ENCODE measurements at regions not wholly inside any gene's neighbourhood (a gene's known extent, or its start where the extent isn't known, plus 50 kb on each side); places are given as distances from the start of the nearest gene placed in this dataset.
A peak's percentile ranks its signal among the peaks of the same experiment; 100 is the strongest.

DNA sequence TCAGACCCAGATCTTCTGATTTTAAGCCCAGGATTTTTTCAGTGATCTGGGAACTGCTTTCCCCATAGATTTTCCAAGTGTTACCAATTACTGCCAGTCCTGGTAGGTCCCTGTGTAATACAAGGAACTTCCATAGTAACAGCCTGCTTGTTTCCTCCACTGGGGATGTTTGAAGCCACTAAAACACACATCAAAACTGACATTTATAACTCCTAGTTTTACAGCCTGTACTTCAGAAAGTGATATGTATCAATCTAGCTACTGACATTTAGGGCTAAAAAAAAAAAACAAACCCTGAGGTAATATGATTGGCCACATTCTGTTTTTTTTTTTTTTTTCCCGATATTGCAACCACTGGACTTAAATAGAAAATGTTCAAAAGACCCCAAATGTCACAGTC, 166.9 kb upstream of the SP4 start:
- Mint-ChIP-seq H3K36me3 (ENCODE audit: low read depth) (no peaks in the 10 kb centered on the region), H3K27ac (no peak overlapping the region), H3K4me3 (no peak overlapping the region), H3K27me3 (no peaks in the 10 kb centered on the region), H3K4me1 (peaks cover 14% of the 10 kb centered on the region), H3K9me3 (no peaks in the 10 kb centered on the region)
- ChIA-PET POLR2A (interaction anchor here (1.5 kb wide), 1 partner anchor 92 kb away, joined by 6 read pairs; no protein-coding TSS in a partner anchor), CTCF (interaction anchor here (1.0 to 3.6 kb wide), 5 partner anchors 10 to 822 kb away, joined by 3 to 27 read pairs (median 7); no protein-coding TSS in a partner anchor)
- TF ChIP-seq CTCF (IDR thresholded peaks at IDR 0.05): no peak
- ATAC-seq (ENCODE audit: low read depth): no peak
- intact Hi-C loops (cut with micrococcal nuclease): loop anchor here (1.0 kb wide), 5 partner anchors 94 to 740 kb away; partner anchors contain the start of gene SP4
- no peak for DNase-seq

DNA sequence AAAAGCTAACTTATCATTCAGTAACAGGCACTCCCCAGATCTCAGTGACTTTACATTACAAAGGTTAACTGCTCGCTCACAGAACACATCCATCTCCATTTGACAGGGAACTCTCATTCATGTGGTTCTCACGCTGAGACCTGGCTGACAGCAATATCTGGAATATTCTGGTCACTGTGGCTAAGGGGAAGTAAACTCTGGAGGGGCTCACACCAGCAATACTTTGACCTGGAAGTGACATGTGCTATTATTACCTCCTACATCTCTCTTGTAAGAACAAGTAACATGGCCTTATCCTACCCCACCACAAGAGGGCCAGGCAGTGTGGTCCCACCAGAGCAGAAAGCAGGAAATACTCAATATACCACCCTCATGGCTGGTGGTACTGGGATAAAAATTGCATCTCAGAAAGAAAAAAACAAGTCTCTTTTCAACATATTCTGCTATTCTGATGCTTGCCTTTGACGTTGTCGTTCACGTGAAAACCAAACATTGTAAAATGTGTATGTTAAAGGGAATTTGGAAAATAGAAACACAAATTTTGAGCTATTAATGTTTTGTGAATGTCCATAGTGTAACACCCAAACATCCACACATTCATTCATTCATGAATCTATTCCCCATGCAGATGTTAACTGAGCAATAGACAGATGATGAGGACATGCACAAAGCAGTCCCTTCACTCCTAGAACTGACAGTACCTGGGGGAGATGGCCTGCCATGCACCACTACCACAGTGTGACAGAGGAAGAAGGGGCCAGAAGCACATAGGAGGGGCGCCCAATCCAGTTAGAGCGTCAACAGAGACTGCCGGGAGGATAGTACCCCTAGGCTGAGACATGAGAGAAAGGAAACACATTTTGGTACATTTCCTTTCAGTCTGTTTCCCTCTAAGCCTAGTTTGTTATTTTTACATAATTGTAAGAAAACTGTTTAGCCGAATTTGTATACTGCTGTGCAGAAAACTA, 166.0 kb upstream of the SP4 start:
- ChIA-PET CTCF (interaction anchor here (0.6 to 3.6 kb wide), 14 partner anchors 8 to 821 kb away, joined by 3 to 27 read pairs (median 4); partner anchors contain the start of gene SP4), POLR2A (interaction anchor here (1.5 to 3.0 kb wide), 2 partner anchors 91 to 166 kb away, joined by 6 to 11 read pairs; partner anchors contain the start of gene SP4)
- Mint-ChIP-seq H3K4me3 (no peak overlapping the region), H3K27ac (peak overlapping the region; percentile 6), H3K9me3 (no peaks in the 10 kb centered on the region), H3K36me3 (ENCODE audit: low read depth) (no peaks in the 10 kb centered on the region), H3K4me1 (peaks cover 14% of the 10 kb centered on the region), H3K27me3 (no peaks in the 10 kb centered on the region)
- no peak for TF ChIP-seq CTCF (IDR thresholded peaks at IDR 0.05)
- ATAC-seq (ENCODE audit: low read depth): peak; percentile 96
- intact Hi-C loops (cut with micrococcal nuclease): loop anchor here (1.0 kb wide), 5 partner anchors 93 to 739 kb away; partner anchors contain the start of gene SP4
- DNase-seq: peak; percentile 18

- TF ChIP-seq CTCF (IDR thresholded peaks at IDR 0.05): no peak
- ATAC-seq (ENCODE audit: low read depth): no peak
- DNase-seq: no peak
- Mint-ChIP-seq H3K9me3 (no peaks in the 10 kb centered on the region), H3K4me3 (no peak overlapping the region), H3K36me3 (ENCODE audit: low read depth) (no peaks in the 10 kb centered on the region), H3K4me1 (no peaks in the 10 kb centered on the region), H3K27me3 (no peaks in the 10 kb centered on the region), H3K27ac (no peak overlapping the region)
- intact Hi-C loops (cut with micrococcal nuclease): no loop called here
- ChIA-PET POLR2A (no interaction called here), CTCF (no interaction called here)
Measured at GRCh38 chr7:21269021-21269420, 158.9 kb upstream of the SP4 start.

GRCh38 chr7:21276471-21277035, 151.3 kb upstream of the SP4 start:
- Mint-ChIP-seq H3K9me3 (peaks cover 3% of the 10 kb centered on the region), H3K4me1 (no peaks in the 10 kb centered on the region), H3K27me3 (no peaks in the 10 kb centered on the region), H3K27ac (no peak overlapping the region), H3K36me3 (ENCODE audit: low read depth) (no peaks in the 10 kb centered on the region), H3K4me3 (no peak overlapping the region)
- ChIA-PET POLR2A (no interaction called here), CTCF (no interaction called here)
- DNase-seq: no peak
- ATAC-seq (ENCODE audit: low read depth): no peak
- TF ChIP-seq CTCF (IDR thresholded peaks at IDR 0.05): no peak
- intact Hi-C loops (cut with micrococcal nuclease): no loop called here

DNA sequence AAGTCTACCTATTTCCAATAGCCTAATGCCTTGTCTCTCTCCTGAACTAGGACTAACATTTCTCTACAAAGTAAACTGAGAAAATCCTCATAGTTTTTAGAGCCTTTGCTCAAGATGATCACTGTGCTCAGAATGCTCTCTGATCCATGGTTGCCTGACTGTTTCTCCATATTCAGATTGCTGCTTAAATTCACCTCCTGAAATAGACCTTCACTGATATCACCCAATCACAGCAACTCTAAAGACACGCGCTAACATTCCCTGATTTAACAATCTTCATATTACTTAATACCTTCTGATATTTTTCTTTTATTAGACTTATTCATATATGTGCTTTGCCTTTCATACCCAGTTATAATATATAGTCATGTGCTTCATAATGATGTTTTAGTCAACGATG, 148.9 kb upstream of the SP4 start:
- TF ChIP-seq CTCF (IDR thresholded peaks at IDR 0.05): no peak
- CTCF ChIA-PET: no interaction called here
- H3K9me3 Mint-ChIP-seq: peaks cover 3% of the 10 kb centered on the region

More for the DNA sequence above, 148.9 kb upstream of the SP4 start:
- POLR2A ChIA-PET: no interaction called here
- Mint-ChIP-seq H3K27ac (no peak overlapping the region), H3K36me3 (ENCODE audit: low read depth) (no peaks in the 10 kb centered on the region), H3K4me3 (no peak overlapping the region), H3K27me3 (no peaks in the 10 kb centered on the region), H3K4me1 (no peaks in the 10 kb centered on the region)
- ATAC-seq (ENCODE audit: low read depth) (no peak), DNase-seq (no peak)
- intact Hi-C loops (cut with micrococcal nuclease): no loop called here

All from activated B cell treated with CpG ODN at 0.5 μM for 24 hours (primary cell).